ENCODE measurements at regions not wholly inside any gene's neighbourhood (a gene's known extent, or its start where the extent isn't known, plus 50 kb on each side); places are given as distances from the start of the nearest gene placed in this dataset.

- Histone ChIP-seq H3K9ac (no peak overlapping the region), H2AFZ (peak overlapping the region; percentile 53), H3K4me3 (ENCODE audit: low read depth, low read length) (no peak overlapping the region), H3K79me2 (no peaks in the 10 kb centered on the region), H3K27ac (no peak overlapping the region), H3K27me3 (ENCODE audit: control insufficient read depth, insufficient read depth, low read length) (no peaks in the 10 kb centered on the region), H3K4me2 (ENCODE audit: low read length) (no peak overlapping the region), H3K36me3 (ENCODE audit: control insufficient read depth, insufficient read depth, low read length) (no peaks in the 10 kb centered on the region), H3K9me3 (ENCODE audit: control insufficient read depth, low read length) (no peaks in the 10 kb centered on the region), H3K4me1 (peaks cover 4% of the 10 kb centered on the region)
- peak; percentile 47 for TF ChIP-seq CTCF (IDR thresholded peaks at IDR 0.05)
Measured at GRCh38 chr6:138007014-138007472, 100.2 kb downstream of the PERP start.

GRCh38 chr6:138008791-138009190 is 98.4 kb downstream of the PERP start:
- Histone ChIP-seq H3K79me2 (no peaks in the 10 kb centered on the region), H3K9me3 (ENCODE audit: control insufficient read depth, low read length) (no peaks in the 10 kb centered on the region), H3K4me2 (ENCODE audit: low read length) (no peak overlapping the region)

GRCh38 chr6:138011413-138011812 is 95.8 kb downstream of the PERP start:
- H3K4me1 ChIP-seq, result peaks cover 4% of the 10 kb centered on the region
- H3K9ac ChIP-seq, result no peak overlapping the region
- no peaks in the 10 kb centered on the region for H3K36me3 ChIP-seq (ENCODE audit: control insufficient read depth, insufficient read depth, low read length)
- no peak overlapping the region for H3K27ac ChIP-seq
- TF ChIP-seq CTCF (IDR thresholded peaks at IDR 0.05), result no peak
- H3K9me3 ChIP-seq (ENCODE audit: control insufficient read depth, low read length), result no peaks in the 10 kb centered on the region
- no peak overlapping the region for H2AFZ ChIP-seq
- no peaks in the 10 kb centered on the region for H3K79me2 ChIP-seq
- H3K4me3 ChIP-seq (ENCODE audit: low read depth, low read length), result no peak overlapping the region
- no peaks in the 10 kb centered on the region for H3K27me3 ChIP-seq (ENCODE audit: control insufficient read depth, insufficient read depth, low read length)
- no peak overlapping the region for H3K4me2 ChIP-seq (ENCODE audit: low read length)

More at GRCh38 chr6:138008791-138009190, 98.4 kb downstream of the PERP start:
- Histone ChIP-seq H3K4me1 (peaks cover 4% of the 10 kb centered on the region), H2AFZ (no peak overlapping the region), H3K36me3 (ENCODE audit: control insufficient read depth, insufficient read depth, low read length) (no peaks in the 10 kb centered on the region), H3K4me3 (ENCODE audit: low read depth, low read length) (no peak overlapping the region), H3K27ac (no peak overlapping the region), H3K9ac (no peak overlapping the region), H3K27me3 (ENCODE audit: control insufficient read depth, insufficient read depth, low read length) (no peaks in the 10 kb centered on the region)
- no peak for TF ChIP-seq CTCF (IDR thresholded peaks at IDR 0.05)

- Histone ChIP-seq H3K4me3 (ENCODE audit: low read depth, low read length) (no peak overlapping the region), H3K4me1 (peaks cover 4% of the 10 kb centered on the region), H2AFZ (no peak overlapping the region), H3K27me3 (ENCODE audit: control insufficient read depth, insufficient read depth, low read length) (no peaks in the 10 kb centered on the region), H3K9me3 (ENCODE audit: control insufficient read depth, low read length) (no peaks in the 10 kb centered on the region), H3K9ac (no peak overlapping the region), H3K27ac (no peak overlapping the region), H3K4me2 (ENCODE audit: low read length) (no peak overlapping the region), H3K36me3 (ENCODE audit: control insufficient read depth, insufficient read depth, low read length) (no peaks in the 10 kb centered on the region), H3K79me2 (no peaks in the 10 kb centered on the region)
- TF ChIP-seq CTCF (IDR thresholded peaks at IDR 0.05), result no peak
Measured at GRCh38 chr6:138012682-138013081, 94.5 kb downstream of the PERP start.

GRCh38 chr6:138013959-138014358 is 93.3 kb downstream of the PERP start:
- no peaks in the 10 kb centered on the region for H3K9me3 ChIP-seq (ENCODE audit: control insufficient read depth, low read length)
- TF ChIP-seq CTCF (IDR thresholded peaks at IDR 0.05), result no peak
- no peaks in the 10 kb centered on the region for H3K79me2 ChIP-seq
- no peaks in the 10 kb centered on the region for H3K27me3 ChIP-seq (ENCODE audit: control insufficient read depth, insufficient read depth, low read length)
- no peak overlapping the region for H3K9ac ChIP-seq
- H3K27ac ChIP-seq, result no peak overlapping the region
- peaks cover 4% of the 10 kb centered on the region for H3K4me1 ChIP-seq
- no peak overlapping the region for H3K4me2 ChIP-seq (ENCODE audit: low read length)
- H3K4me3 ChIP-seq (ENCODE audit: low read depth, low read length), result no peak overlapping the region
- no peaks in the 10 kb centered on the region for H3K36me3 ChIP-seq (ENCODE audit: control insufficient read depth, insufficient read depth, low read length)
- no peak overlapping the region for H2AFZ ChIP-seq

Data from parathyroid adenoma (tissue), 2 donors.